Colonic mucosa (tissue), 4 donors: ENCODE measurements at regions not wholly inside any gene's neighbourhood (a gene's known extent, or its start where the extent isn't known, plus 50 kb on each side); places are given as distances from the start of the nearest gene placed in this dataset.

Experiments
- DNase-seq: peaks from one replicate; pipeline ENCODE4 v3.0.0-alpha.2; 2020
- H3K27ac ChIP-seq: fragments of 200-600 bp; one replicate; pipeline ENCODE4 v1.8.0; 2021
- H3K27me3 ChIP-seq: fragments of 200-600 bp; one replicate; pipeline ENCODE4 v1.8.0; 2021
- H3K36me3 ChIP-seq: fragments of 200-600 bp; one replicate; pipeline ENCODE4 v1.8.0; 2021
- H3K4me1 ChIP-seq: fragments of 200-600 bp; one replicate; pipeline ENCODE4 v1.8.0; 2021; ENCODE audit warnings: mild to moderate bottlenecking
- H3K4me3 ChIP-seq: fragments of 200-600 bp; one replicate; pipeline ENCODE4 v1.8.0; 2021
- H3K9ac ChIP-seq, 2 donors: one replicate each; pipeline ENCODE4 v1.7.0; 2013; ENCODE audit warnings: control low read depth in 2 of 2, low read depth in 2 of 2, low read length in 2 of 2
- H3K9me3 ChIP-seq: fragments of 200-600 bp; one replicate; pipeline ENCODE4 v1.8.0; 2021
- CTCF ChIP-seq: fragments of 200-600 bp; IDR thresholded peaks from one replicate; pipeline ENCODE4 v1.8.0; 2022; ENCODE audit warnings: antibody characterized with exemption, mild to moderate bottlenecking
- intact Hi-C: fragments of 100-400 bp; cut with DNase I; formaldehyde crosslinking; loops from one replicate; pipeline ENCODE4 v1.14.1; 2022
- donor health status: healthy.
- donor health status: DM: no; HTN: no; CAD: no.
- donor health status: DM: no; HTN: no; CAD: no.

GRCh38 chr7:118473271-118473670, 248.8 kb downstream of the ANKRD7 start:
- no peaks in the 10 kb centered on the region for H3K4me1 ChIP-seq
- H3K27me3 ChIP-seq, result no peaks in the 10 kb centered on the region
- TF ChIP-seq CTCF, result no peak
- H3K36me3 ChIP-seq, result no peaks in the 10 kb centered on the region
- H3K27ac ChIP-seq, result no peak overlapping the region
- no peak overlapping the region for H3K4me3 ChIP-seq
- no peak for DNase-seq
- no peak overlapping the region for H3K9ac ChIP-seq
- intact Hi-C loops, result no loop called here
- H3K9me3 ChIP-seq, result no peaks in the 10 kb centered on the region

DNA sequence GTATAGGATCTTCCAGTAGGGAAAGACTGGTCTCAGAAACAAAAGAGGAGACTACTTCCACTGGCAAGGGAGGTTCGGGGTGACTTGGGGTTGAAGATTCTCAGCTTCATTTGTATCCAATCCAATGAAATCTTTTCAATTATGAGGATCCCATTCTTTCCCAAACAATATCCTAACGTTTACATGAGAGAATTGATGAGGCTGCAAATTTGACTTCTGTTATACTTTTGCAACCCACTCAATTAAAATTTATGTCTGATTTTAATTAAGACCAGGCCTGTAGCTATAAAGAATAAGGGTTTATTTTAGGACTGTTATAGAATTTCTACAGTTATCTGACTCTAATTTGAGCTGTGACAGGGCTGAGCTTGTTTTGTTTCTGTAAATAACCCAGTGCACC, 251.5 kb downstream of the ANKRD7 start:
- Histone ChIP-seq H3K4me1 (no peaks in the 10 kb centered on the region), H3K9ac (no peak overlapping the region), H3K9me3 (no peaks in the 10 kb centered on the region), H3K36me3 (no peaks in the 10 kb centered on the region), H3K27me3 (no peaks in the 10 kb centered on the region), H3K27ac (no peak overlapping the region), H3K4me3 (no peak overlapping the region)
- TF ChIP-seq CTCF, result no peak
- no peak for DNase-seq
- intact Hi-C loops, result no loop called here

- no peak overlapping the region for H3K27ac ChIP-seq
- no peaks in the 10 kb centered on the region for H3K9me3 ChIP-seq
- H3K4me3 ChIP-seq, result no peak overlapping the region
- no peaks in the 10 kb centered on the region for H3K36me3 ChIP-seq
- DNase-seq, result no peak
- H3K4me1 ChIP-seq, result no peaks in the 10 kb centered on the region
- TF ChIP-seq CTCF, result no peak
- H3K9ac ChIP-seq, result no peak overlapping the region
- intact Hi-C loops, result no loop called here
- H3K27me3 ChIP-seq, result no peaks in the 10 kb centered on the region
Measured at GRCh38 chr7:118477036-118477435, 252.5 kb downstream of the ANKRD7 start.

GRCh38 chr7:118478236-118478635, 253.7 kb downstream of the ANKRD7 start:
- intact Hi-C loops, result no loop called here
- Histone ChIP-seq H3K27me3 (no peaks in the 10 kb centered on the region), H3K36me3 (no peaks in the 10 kb centered on the region), H3K9me3 (no peaks in the 10 kb centered on the region), H3K27ac (no peak overlapping the region), H3K4me3 (no peak overlapping the region), H3K9ac (no peak overlapping the region), H3K4me1 (no peaks in the 10 kb centered on the region)
- no peak for DNase-seq
- no peak for TF ChIP-seq CTCF

DNA sequence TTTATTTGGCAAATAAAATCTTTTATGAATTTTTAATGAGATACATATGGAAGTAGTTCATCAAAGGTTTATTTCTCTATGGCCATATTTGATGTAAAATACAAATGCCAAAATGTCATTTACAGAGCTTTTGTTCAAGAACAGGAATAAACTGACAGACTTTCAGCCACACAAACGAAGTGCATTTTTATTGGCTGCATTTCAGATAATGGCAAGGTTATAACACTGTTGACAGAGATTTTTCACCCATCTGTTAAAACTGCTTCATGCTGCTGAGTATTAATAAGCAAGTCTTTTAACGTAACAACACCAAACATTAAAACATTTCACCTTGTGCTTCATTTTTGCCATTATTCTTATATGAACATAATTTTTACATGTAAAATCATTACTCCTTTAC, 254.4 kb downstream of the ANKRD7 start:
- DNase-seq, result no peak
- Histone ChIP-seq H3K9ac (no peak overlapping the region), H3K27me3 (no peaks in the 10 kb centered on the region), H3K9me3 (no peaks in the 10 kb centered on the region), H3K4me1 (no peaks in the 10 kb centered on the region), H3K4me3 (no peak overlapping the region), H3K36me3 (no peaks in the 10 kb centered on the region), H3K27ac (no peak overlapping the region)
- intact Hi-C loops, result no loop called here
- TF ChIP-seq CTCF, result no peak

DNA sequence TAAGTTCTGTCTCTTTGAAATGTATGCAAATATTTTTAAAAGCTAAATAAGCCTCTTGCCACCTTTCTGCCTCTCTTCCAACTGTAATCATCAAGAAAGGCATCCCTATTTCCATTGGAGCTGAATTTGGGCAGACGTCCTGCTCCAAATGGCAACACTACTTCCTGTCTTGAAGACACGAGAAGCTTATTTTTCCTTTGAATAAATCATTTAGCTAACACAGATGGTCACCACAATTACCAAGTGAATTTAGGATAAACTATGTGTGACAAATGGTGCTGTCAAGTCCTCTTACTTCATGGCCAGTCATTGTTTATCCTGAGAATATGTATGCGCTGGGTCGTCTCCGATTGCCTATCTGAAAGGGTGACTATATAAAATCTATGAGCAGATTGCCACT, 268.0 kb downstream of the ANKRD7 start:
- DNase-seq, result no peak
- no peaks in the 10 kb centered on the region for H3K27me3 ChIP-seq
- no peaks in the 10 kb centered on the region for H3K36me3 ChIP-seq
- no peak overlapping the region for H3K9ac ChIP-seq
- intact Hi-C loops, result no loop called here
- no peak overlapping the region for H3K4me3 ChIP-seq
- no peak for TF ChIP-seq CTCF
- H3K27ac ChIP-seq, result no peak overlapping the region
- no peaks in the 10 kb centered on the region for H3K9me3 ChIP-seq
- H3K4me1 ChIP-seq, result no peaks in the 10 kb centered on the region
